Esophagus squamous epithelium (tissue), 5 donors: ENCODE measurements at regions not wholly inside any gene's neighbourhood (a gene's known extent, or its start where the extent isn't known, plus 50 kb on each side); places are given as distances from the start of the nearest gene placed in this dataset.

Experiments
- DNase-seq: peaks from one replicate; lab custom pipeline; 2025; lab: John Stamatoyannopoulos, UW
- H3K27ac ChIP-seq, 4 donors: fragments of 200-600 bp; sonication (generic); one replicate each; pipeline ENCODE4 v1.5.1; 2016 to 2019; ENCODE audit warnings: mild to moderate bottlenecking in 1 of 4
- H3K27me3 ChIP-seq, 4 donors: fragments of 200-600 bp; sonication (generic); 1 replicate in 3 of 4; 2 replicates in 1 of 4; pipeline versions ENCODE4 v1.5.1 to v1.6.0; 2017 to 2021; ENCODE audit warnings: antibody characterized with exemption in 1 of 4
- H3K36me3 ChIP-seq, 3 donors: fragments of 200-600 bp; sonication (generic); one replicate each; pipeline ENCODE4 v1.5.1; 2016 to 2019
- H3K4me1 ChIP-seq, 3 donors: fragments of 200-600 bp; sonication (generic); one replicate each; pipeline ENCODE4 v1.5.1; 2017 to 2019
- H3K4me3 ChIP-seq, 4 donors: fragments of 200-600 bp; sonication (generic); 1 replicate in 3 of 4; 2 replicates in 1 of 4; pipeline ENCODE4 v1.5.1; 2016 to 2019; ENCODE audit warnings: mild to moderate bottlenecking in 2 of 4, moderate library complexity in 1 of 4
- H3K9me3 ChIP-seq, 3 donors: fragments of 200-600 bp; sonication (generic); one replicate each; pipeline ENCODE4 v1.5.1; 2016 to 2019
- POLR2A ChIP-seq, 4 donors: fragments of 450-650 bp; IDR thresholded peaks; one replicate each; pipeline ENCODE4 v1.6.1; 2017; ENCODE audit warnings: antibody characterized with exemption in 4 of 4, mild to moderate bottlenecking in 4 of 4, moderate library complexity in 3 of 4
- WGBS, 2 donors: methylation state at CpG; one replicate each; pipeline ENCODE4 v1.1.5; 2018; 5-methylcytosine and 5-hydroxymethylcytosine counted together
- intact Hi-C: fragments of 100-400 bp; cut with DNase I; formaldehyde crosslinking; loops from one replicate; pipeline ENCODE4 v1.15.0; 2022
- TF ChIP-seq, protein P1 (sequence below), 6 experiments: fragments of 450-650 bp in 4 of 6; fragments of 200-600 bp in 2 of 6; sonication (generic) in 2 of 6; IDR thresholded peaks; one replicate each; pipeline ENCODE4 v1.5.1; 2016 to 2019; ENCODE audit warnings: antibody characterized with exemption in 6 of 6, mild to moderate bottlenecking in 4 of 6, moderate library complexity in 4 of 6
- donor health status: DM: yes; HTN: yes; CAD: no.

DNA sequence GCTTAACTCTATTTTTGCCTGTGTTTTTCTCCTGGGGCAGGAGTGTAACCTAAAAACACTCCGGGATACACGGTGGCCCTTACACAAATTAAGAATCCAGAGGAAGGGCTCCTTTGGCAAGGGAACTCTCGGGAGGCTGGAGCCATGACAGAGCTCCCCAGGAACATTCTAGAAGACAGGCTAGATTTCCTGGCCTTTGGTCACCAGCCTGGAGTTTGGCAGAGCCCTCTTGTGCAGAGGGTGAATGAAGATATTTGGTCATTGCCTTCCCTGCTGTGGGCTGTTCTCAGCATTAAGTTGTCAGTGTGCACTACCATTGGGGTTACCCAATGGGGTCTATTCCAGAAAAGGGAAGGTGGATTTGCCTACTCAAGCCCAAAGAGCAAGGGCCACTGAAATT is 53.8 kb upstream of the LNX1 start:
- Histone ChIP-seq H3K27me3 (no peaks in the 10 kb centered on the region), H3K4me3 (no peak overlapping the region), H3K4me1 (peaks cover 0 to 58% (median 11%) of the 10 kb centered on the region in 3 donors), H3K36me3 (no peaks in the 10 kb centered on the region), H3K9me3 (no peaks in the 10 kb centered on the region), H3K27ac (peak overlapping the region; percentile 74 to 88 (median 84))
- TF ChIP-seq, protein P1, sequence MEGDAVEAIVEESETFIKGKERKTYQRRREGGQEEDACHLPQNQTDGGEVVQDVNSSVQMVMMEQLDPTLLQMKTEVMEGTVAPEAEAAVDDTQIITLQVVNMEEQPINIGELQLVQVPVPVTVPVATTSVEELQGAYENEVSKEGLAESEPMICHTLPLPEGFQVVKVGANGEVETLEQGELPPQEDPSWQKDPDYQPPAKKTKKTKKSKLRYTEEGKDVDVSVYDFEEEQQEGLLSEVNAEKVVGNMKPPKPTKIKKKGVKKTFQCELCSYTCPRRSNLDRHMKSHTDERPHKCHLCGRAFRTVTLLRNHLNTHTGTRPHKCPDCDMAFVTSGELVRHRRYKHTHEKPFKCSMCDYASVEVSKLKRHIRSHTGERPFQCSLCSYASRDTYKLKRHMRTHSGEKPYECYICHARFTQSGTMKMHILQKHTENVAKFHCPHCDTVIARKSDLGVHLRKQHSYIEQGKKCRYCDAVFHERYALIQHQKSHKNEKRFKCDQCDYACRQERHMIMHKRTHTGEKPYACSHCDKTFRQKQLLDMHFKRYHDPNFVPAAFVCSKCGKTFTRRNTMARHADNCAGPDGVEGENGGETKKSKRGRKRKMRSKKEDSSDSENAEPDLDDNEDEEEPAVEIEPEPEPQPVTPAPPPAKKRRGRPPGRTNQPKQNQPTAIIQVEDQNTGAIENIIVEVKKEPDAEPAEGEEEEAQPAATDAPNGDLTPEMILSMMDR (IDR thresholded peaks at IDR 0.05) = no peak
- no peak for TF ChIP-seq POLR2A (IDR thresholded peaks at IDR 0.05)
- intact Hi-C loops = no loop called here
- DNase-seq = no peak
- 49 to 60% methylated on average over 1 to 3 of the region's 3 CpGs for WGBS, 2 donors

DNA sequence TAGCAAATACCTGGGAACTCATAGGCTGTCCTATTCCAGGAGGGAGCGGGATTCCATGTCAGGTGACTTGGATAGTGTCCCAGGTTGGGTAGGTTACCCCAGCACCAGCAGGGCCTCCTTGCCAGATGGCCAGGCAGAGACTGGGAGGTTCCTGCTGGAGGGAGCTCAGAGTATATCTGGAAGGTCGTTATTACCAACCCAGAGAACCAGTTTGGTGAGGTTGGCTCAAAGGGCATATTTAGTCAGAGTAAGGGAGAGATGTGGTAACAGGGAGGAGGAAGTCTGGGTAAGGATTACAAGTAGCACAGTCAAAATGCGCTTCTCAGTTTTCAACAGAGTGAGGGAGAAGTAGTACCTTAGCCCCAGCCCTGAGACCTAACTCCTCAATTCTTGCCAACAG is 53.3 kb upstream of the LNX1 start:
- H3K27ac ChIP-seq = peak overlapping the region; percentile 74 to 88 (median 84)
- no peaks in the 10 kb centered on the region for H3K9me3 ChIP-seq
- TF ChIP-seq POLR2A (IDR thresholded peaks at IDR 0.05) = peak in 1 of 4 donors; percentile 17
- TF ChIP-seq, protein P1 (IDR thresholded peaks at IDR 0.05) = no peak
- H3K4me3 ChIP-seq = no peak overlapping the region
- no peaks in the 10 kb centered on the region for H3K27me3 ChIP-seq
- no peaks in the 10 kb centered on the region for H3K36me3 ChIP-seq
- 25 to 27% methylated on average over 3 of the region's 3 CpGs for WGBS, 2 donors
- no peak for DNase-seq
- H3K4me1 ChIP-seq = peaks cover 0 to 56% (median 8%) of the 10 kb centered on the region in 3 donors
- intact Hi-C loops = no loop called here
